HG03159 (cell line): ENCODE measurements at regions not wholly inside any gene's neighbourhood (a gene's known extent, or its start where the extent isn't known, plus 50 kb on each side); places are given as distances from the start of the nearest gene placed in this dataset.

Source experiments
- ATAC-seq: cut with Tn5 transposase; IDR thresholded peaks from one replicate; pipeline ENCODE4 v1.9.1; 2021; ENCODE audit warnings: mild to moderate bottlenecking, moderate library complexity; ENCODE audit not compliant: unreplicated experiment

DNA sequence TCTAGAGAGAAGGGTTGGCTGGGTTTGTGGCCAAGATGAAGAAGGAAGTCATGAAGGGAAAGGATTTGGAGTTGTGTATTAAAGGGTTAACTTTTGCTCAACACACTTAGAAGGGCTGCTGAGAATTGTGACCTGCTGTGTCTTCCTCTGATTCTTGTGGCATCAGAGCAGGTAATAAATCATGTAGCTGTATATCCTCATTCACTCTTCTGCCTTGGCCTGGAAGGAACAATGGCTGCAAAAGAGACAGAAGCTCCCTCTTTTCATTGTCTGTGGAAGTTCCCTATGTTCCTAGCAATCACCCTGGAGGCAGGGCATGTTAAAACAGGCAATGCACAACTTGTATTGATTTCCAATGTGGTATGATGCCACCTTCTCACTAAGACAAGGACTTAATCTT, 159.1 kb downstream of the LRRC70 start:
- no peak for ATAC-seq

GRCh38 chr5:62732677-62733121, 154.1 kb downstream of the LRRC70 start:
- ATAC-seq: no peak

DNA sequence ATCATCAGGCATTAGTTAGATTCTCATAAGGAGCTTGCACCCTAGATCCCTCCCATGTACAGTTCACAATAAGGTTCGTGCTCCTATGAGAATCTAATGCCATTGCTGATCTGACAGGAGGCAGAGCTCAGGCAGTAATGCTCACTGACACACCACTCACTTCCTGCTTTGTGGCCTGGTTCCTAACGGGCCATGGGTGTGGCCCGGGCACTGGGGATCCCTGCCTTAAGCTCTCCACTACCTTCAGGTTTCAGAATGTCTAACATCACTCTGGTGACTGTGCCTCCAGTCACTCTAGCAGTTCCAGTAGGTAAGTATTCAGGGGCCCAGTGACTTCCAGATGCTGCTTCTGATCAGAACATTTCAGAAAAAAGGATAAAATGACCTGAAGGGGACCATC, 152.4 kb downstream of the LRRC70 start:
- no peak for ATAC-seq

DNA sequence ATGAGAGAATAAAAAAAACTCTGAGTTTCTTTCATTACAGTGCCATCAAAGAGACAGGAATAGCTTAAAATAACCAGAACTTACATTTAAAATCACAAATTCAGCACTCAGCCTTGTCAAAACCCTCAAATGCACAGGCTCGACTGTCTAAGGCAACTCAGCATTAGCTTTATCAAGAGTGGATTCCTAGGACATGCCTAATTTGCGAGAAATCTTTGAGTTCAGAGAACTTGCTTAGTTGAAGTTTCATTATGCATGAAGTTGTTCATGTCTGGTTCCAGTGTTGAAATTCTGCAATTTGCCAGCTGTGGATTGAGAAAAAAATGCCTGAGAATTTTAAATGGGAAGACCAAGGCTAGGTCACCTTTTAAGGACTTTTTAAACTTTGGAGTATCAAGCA, 151.1 kb downstream of the LRRC70 start:
- no peak for ATAC-seq

GRCh38 chr5:62727861-62728260, 149.2 kb downstream of the LRRC70 start:
- ATAC-seq: no peak

DNA sequence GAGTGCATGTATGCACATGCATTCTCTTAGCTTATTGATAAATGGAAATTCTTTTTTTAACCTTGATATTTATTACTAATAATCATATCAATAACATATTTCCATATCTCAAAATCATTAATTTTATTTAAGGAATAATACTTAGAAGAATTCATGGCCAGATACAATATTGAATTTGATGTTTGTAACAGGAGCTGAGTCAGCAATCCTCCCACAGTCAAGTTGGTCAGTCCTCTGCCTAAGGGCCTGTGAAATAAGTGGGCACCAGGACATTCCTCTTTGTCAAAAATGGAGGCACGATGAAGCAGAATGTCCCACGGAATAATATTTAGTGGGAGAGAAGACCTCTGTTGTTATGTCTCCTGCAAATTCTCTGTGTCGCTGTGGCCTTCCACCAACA, 148.6 kb downstream of the LRRC70 start:
- ATAC-seq: no peak

DNA sequence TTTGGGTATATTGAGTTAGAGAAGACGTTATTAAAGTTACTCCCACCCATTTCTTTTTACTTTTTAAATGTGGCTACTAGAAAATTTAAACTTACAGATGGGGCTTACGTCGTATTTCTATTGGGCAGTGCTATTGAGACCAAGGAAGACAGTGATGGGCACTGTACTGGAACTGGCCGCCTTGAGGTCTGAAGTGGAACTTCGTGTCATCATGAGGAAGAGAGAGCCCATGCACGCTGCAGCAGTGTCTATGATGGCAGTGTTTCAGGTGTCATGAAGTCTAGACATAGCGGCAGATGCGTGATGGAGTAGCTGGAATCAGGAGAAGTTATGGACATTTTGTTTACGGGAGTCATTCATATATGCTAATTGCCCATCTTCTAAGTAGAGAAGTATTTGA, 143.7 kb downstream of the LRRC70 start:
- ATAC-seq: no peak

DNA sequence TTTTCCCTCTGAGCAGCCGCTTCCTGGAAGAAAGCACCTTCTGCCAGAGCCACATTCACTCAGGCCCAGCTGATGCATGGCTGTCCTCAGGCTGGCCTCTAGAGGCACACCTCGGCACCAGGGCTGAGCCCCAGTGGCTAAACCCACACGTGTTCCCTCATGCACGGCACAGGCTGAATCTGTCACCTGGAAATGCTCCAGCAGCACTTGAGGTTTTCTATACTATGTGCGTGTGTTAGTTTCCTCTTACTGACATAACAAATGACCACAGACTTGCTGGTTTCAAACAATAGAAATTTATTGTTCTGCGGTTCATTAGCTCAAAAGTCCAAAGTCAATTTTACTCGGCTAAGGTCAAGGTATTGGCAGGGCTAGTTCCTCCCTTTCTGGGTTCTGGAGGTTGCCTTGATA, 141.4 kb downstream of the LRRC70 start:
- ATAC-seq: peak; percentile 100

- no peak for ATAC-seq
These were observed 140.6 kb downstream of the LRRC70 start for GRCh38 chr5:62719061-62719720.

- ATAC-seq: no peak
These were observed 139.7 kb downstream of the LRRC70 start for GRCh38 chr5:62718324-62718723.

- no peak for ATAC-seq
These were observed 138.8 kb downstream of the LRRC70 start for GRCh38 chr5:62717301-62717933.

DNA sequence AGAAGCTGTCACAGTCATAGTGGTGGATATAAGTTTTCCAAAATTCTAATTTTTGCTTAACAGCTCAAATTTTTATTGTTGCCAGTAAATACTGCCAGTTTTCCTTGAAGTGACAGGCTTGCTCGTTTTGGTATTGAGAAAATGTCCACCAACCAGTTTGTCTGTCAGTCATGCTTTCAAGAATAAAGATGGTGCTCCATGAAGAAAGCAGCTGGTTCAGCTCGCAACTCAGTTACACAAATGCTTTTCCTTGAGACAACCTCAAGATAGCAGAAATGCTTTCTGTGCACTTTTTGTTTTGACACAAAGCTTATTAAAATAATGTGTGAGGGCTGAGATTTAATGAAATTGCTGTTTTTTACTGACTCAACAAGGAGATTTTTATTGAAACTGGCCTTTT, 135.7 kb downstream of the LRRC70 start:
- ATAC-seq: no peak

GRCh38 chr5:62708481-62709325, 130.1 kb downstream of the LRRC70 start:
- no peak for ATAC-seq

- no peak for ATAC-seq
These were observed 128.9 kb downstream of the LRRC70 start for GRCh38 chr5:62707563-62707962.

DNA sequence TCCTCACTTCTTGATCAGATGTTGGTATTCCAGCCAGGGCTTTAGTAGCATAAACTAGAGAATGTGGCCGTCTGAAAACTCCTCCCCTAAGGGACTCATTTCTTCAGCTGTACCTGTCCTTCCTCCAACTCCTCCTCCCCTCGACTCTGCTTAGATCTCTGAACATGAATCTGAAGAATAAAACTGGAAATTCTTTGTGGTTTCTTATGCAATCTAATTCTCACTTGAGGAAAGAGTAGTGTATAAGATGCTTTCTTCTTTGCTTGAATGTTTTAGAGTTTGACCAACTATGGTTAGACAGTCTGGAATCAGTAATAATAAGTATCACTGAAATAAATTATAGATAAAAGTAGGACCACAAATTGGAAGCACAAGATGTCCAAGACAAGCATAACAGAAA, 128.5 kb downstream of the LRRC70 start:
- no peak for ATAC-seq

DNA sequence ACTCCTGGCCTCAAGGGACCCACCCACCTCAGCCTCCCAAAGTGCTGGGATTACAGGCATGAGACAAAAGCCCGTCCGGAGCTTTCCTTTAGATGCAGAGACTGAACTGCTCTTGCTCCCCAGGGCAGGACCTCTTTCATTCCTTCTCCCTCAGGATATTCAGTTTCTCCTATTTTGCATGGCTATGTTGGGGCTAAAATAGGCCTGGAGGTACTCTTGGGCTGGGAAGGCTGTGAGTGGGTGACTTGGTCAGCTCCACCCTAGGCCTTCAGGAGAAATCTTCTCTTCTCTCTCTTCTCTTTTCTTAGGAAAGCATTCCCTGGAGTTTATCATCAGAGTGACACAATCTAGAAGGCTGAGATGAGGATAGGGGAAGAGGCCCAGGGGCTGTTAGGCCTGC, 126.4 kb downstream of the LRRC70 start:
- ATAC-seq: no peak

DNA sequence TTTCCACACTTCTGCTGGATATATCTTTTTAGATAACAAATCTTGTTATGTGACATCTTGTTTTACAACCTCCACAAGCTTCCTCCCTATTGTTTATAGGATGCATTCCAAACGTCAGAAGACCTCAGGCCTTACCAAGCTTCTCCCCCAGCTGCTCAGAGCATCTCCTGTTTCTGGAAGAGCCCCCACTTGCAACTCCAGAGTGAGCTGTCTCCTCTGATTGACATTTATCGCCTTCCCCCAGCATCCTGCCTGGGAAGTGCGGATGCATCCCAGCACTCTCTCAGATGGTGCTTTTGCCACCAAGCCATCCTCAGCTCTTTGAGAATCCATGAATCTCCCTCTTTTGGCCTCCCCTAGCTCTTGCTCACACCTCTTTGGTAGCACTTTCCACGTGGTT, 123.5 kb downstream of the LRRC70 start:
- no peak for ATAC-seq

DNA sequence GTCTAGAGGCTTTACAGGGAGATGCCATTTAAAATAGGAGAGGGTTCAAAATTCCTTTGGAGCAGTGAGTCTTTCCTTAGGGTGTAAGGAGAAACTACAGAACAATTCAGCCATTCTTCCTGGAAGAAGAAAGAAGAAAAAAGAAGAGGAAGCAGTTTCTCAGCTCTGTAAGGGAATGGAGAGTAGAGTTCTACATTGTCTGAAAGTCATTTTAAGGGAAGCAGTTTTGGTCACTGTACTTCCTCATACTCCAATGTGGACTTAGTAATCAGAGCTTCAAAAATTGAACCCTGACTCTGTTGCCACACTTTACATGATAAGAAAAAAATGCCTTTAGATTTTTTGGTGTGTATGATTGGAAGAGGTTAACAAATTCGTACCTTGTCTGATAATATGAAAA, 122.4 kb downstream of the LRRC70 start:
- ATAC-seq: no peak

GRCh38 chr5:62698756-62699155, 120.1 kb downstream of the LRRC70 start:
- no peak for ATAC-seq

GRCh38 chr5:62695274-62695673, 116.7 kb downstream of the LRRC70 start:
- no peak for ATAC-seq

GRCh38 chr5:62692946-62693713, 114.5 kb downstream of the LRRC70 start:
- no peak for ATAC-seq
